LNCaP clone FGC (cell line): ENCODE measurements at regions not wholly inside any gene's neighbourhood (a gene's known extent, or its start where the extent isn't known, plus 50 kb on each side); places are given as distances from the start of the nearest gene placed in this dataset.

Source experiments
- DNase-seq: peaks from one replicate; pipeline ENCODE4 v3.0.0-alpha.2; 2011; ENCODE audit warnings: low read depth
- H3K4me3 ChIP-seq: 2 replicates; pipeline ENCODE4 v1.5.1; 2011; ENCODE audit warnings: mild to moderate bottlenecking, low read depth, low read length, control low read depth
- CTCF ChIP-seq: IDR thresholded peaks from 2 replicates; pipeline ENCODE4 v1.5.1; 2012; ENCODE audit warnings: mild to moderate bottlenecking; ENCODE audit not compliant: control insufficient read depth, insufficient read depth; ENCODE audit errors: extremely low read depth

GRCh38 chr21:28801906-28802305 is 190.8 kb downstream of the LTN1 start:
- TF ChIP-seq CTCF = no peak
- H3K4me3 ChIP-seq = no peak overlapping the region
- DNase-seq = no peak

- DNase-seq = no peak
- no peak overlapping the region for H3K4me3 ChIP-seq
- TF ChIP-seq CTCF = no peak
Measured at GRCh38 chr21:28799926-28800325, 192.8 kb downstream of the LTN1 start.

- no peak overlapping the region for H3K4me3 ChIP-seq
- no peak for DNase-seq
- no peak for TF ChIP-seq CTCF
Measured at GRCh38 chr21:28798798-28799197, 193.9 kb downstream of the LTN1 start.

GRCh38 chr21:28795251-28795650 is 197.4 kb downstream of the LTN1 start:
- H3K4me3 ChIP-seq = no peak overlapping the region
- TF ChIP-seq CTCF = no peak
- no peak for DNase-seq

GRCh38 chr21:28794371-28794851 is 198.3 kb downstream of the LTN1 start:
- no peak for TF ChIP-seq CTCF
- peak; percentile 84 for DNase-seq
- H3K4me3 ChIP-seq = no peak overlapping the region

- no peak for DNase-seq
- peak; percentile 53 for TF ChIP-seq CTCF
- H3K4me3 ChIP-seq = no peak overlapping the region
Measured at GRCh38 chr21:28793043-28793442, 199.6 kb downstream of the LTN1 start.

- DNase-seq = no peak
- no peak for TF ChIP-seq CTCF
- no peak overlapping the region for H3K4me3 ChIP-seq
Measured at GRCh38 chr21:28791595-28792282, 200.9 kb downstream of the LTN1 start.
